DMS 273 (cell line): ENCODE measurements at regions not wholly inside any gene's neighbourhood (a gene's known extent, or its start where the extent isn't known, plus 50 kb on each side); places are given as distances from the start of the nearest gene placed in this dataset.
A peak's percentile ranks its signal among the peaks of the same experiment; 100 is the strongest.

Source experiments
- DNase-seq: peaks from one replicate; lab custom pipeline; 2025; ENCODE audit not compliant: unreplicated experiment; lab: John Stamatoyannopoulos, UW

GRCh38 chr16:49081554-49081953 is 200.1 kb downstream of the CBLN1 start:
- DNase-seq, result peak; percentile 8

- no peak for DNase-seq
These were observed 200.6 kb downstream of the CBLN1 start for GRCh38 chr16:49081086-49081485.

- no peak for DNase-seq
These were observed 203.1 kb downstream of the CBLN1 start for GRCh38 chr16:49078571-49078970.

- DNase-seq, result no peak
These were observed 203.5 kb downstream of the CBLN1 start for GRCh38 chr16:49078104-49078503.

- DNase-seq, result no peak
These were observed 205.9 kb downstream of the CBLN1 start for GRCh38 chr16:49075709-49076108.

- no peak for DNase-seq
These were observed 213.4 kb downstream of the CBLN1 start for GRCh38 chr16:49068224-49068623.

- DNase-seq, result no peak
These were observed 213.9 kb downstream of the CBLN1 start for GRCh38 chr16:49067776-49068175.

- DNase-seq, result no peak
These were observed 220.4 kb downstream of the CBLN1 start for GRCh38 chr16:49061137-49061714.

- no peak for DNase-seq
These were observed 220.9 kb downstream of the CBLN1 start for GRCh38 chr16:49060728-49061127.

GRCh38 chr16:49058382-49058781 is 223.3 kb downstream of the CBLN1 start:
- no peak for DNase-seq

- no peak for DNase-seq
These were observed 223.7 kb downstream of the CBLN1 start for GRCh38 chr16:49057936-49058335.

GRCh38 chr16:49057391-49057790 is 224.2 kb downstream of the CBLN1 start:
- no peak for DNase-seq

GRCh38 chr16:49056546-49056945 is 225.1 kb downstream of the CBLN1 start:
- no peak for DNase-seq

- DNase-seq, result no peak
These were observed 225.7 kb downstream of the CBLN1 start for GRCh38 chr16:49055824-49056545.

GRCh38 chr16:49055291-49055690 is 226.3 kb downstream of the CBLN1 start:
- DNase-seq, result no peak

- DNase-seq, result no peak
These were observed 227.0 kb downstream of the CBLN1 start for GRCh38 chr16:49054606-49055005.

- no peak for DNase-seq
These were observed 228.8 kb downstream of the CBLN1 start for GRCh38 chr16:49052846-49053245.

GRCh38 chr16:49051576-49051975 is 230.1 kb downstream of the CBLN1 start:
- DNase-seq, result peak; percentile 84

GRCh38 chr16:49050607-49051006 is 231.0 kb downstream of the CBLN1 start:
- peak; percentile 48 for DNase-seq

GRCh38 chr16:49049644-49050043 is 232.0 kb downstream of the CBLN1 start:
- DNase-seq, result no peak

GRCh38 chr16:49049191-49049590 is 232.4 kb downstream of the CBLN1 start:
- peak; percentile 89 for DNase-seq

- no peak for DNase-seq
These were observed 233.1 kb downstream of the CBLN1 start for GRCh38 chr16:49048557-49048956.

- no peak for DNase-seq
These were observed 245.5 kb downstream of the CBLN1 start for GRCh38 chr16:49036126-49036525.
